ENCODE measurements at regions not wholly inside any gene's neighbourhood (a gene's known extent, or its start where the extent isn't known, plus 50 kb on each side); places are given as distances from the start of the nearest gene placed in this dataset.

- TF ChIP-seq, protein P1, sequence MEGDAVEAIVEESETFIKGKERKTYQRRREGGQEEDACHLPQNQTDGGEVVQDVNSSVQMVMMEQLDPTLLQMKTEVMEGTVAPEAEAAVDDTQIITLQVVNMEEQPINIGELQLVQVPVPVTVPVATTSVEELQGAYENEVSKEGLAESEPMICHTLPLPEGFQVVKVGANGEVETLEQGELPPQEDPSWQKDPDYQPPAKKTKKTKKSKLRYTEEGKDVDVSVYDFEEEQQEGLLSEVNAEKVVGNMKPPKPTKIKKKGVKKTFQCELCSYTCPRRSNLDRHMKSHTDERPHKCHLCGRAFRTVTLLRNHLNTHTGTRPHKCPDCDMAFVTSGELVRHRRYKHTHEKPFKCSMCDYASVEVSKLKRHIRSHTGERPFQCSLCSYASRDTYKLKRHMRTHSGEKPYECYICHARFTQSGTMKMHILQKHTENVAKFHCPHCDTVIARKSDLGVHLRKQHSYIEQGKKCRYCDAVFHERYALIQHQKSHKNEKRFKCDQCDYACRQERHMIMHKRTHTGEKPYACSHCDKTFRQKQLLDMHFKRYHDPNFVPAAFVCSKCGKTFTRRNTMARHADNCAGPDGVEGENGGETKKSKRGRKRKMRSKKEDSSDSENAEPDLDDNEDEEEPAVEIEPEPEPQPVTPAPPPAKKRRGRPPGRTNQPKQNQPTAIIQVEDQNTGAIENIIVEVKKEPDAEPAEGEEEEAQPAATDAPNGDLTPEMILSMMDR (IDR thresholded peaks at IDR 0.05; ENCODE audit: extremely low read depth in 1 of 2, insufficient read depth in 1 of 2, low read depth in 1 of 2, low read length in 2 of 2) = no peak
- TF ChIP-seq POLR2A (IDR thresholded peaks at IDR 0.05; ENCODE audit: low read depth, low read length) (no peak), POLR2AphosphoS5 (IDR thresholded peaks at IDR 0.05; ENCODE audit: insufficient read depth, low read depth, low read length) (no peak), EZH2 (IDR thresholded peaks at IDR 0.05; ENCODE audit: borderline replicate concordance, low read depth, low read length, severe bottlenecking) (no peak), JUN (IDR thresholded peaks at IDR 0.05; ENCODE audit: borderline replicate concordance, insufficient read depth, insufficient read length, low read depth) (no peak), FOS (IDR thresholded peaks at IDR 0.05; ENCODE audit: borderline replicate concordance, insufficient read depth, low read length) (no peak), MYC (IDR thresholded peaks at IDR 0.05; ENCODE audit: low read depth, low read length) (no peak), GATA2 (IDR thresholded peaks at IDR 0.05; ENCODE audit: insufficient read depth, insufficient read length, low read depth, low read length) (no peak)
- TF ChIP-seq, protein P2, sequence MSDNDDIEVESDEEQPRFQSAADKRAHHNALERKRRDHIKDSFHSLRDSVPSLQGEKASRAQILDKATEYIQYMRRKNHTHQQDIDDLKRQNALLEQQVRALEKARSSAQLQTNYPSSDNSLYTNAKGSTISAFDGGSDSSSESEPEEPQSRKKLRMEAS (IDR thresholded peaks at IDR 0.05; ENCODE audit: insufficient read depth, insufficient read length) = no peak
Observed at GRCh38 chr6:132907231-132907630, 92.9 kb downstream of the RPS12 start.

Measured in endothelial cell of umbilical vein (primary cell).